ENCODE measurements at regions not wholly inside any gene's neighbourhood (a gene's known extent, or its start where the extent isn't known, plus 50 kb on each side); places are given as distances from the start of the nearest gene placed in this dataset.

- TF ChIP-seq POLR2A (IDR thresholded peaks at IDR 0.05; ENCODE audit: low read length) (no peak), GATA1 (IDR thresholded peaks at IDR 0.05; ENCODE audit: low read depth, low read length) (no peak)
Observed at GRCh38 chrX:114101081-114101480, 482.8 kb upstream of the HTR2C start.

Data from erythroblast (primary cell).